PC-9 (cell line): ENCODE measurements at regions not wholly inside any gene's neighbourhood (a gene's known extent, or its start where the extent isn't known, plus 50 kb on each side); places are given as distances from the start of the nearest gene placed in this dataset.

Experiments
- BruUV-seq: library from RNA; stranded (reverse); fragments of 400-500 nt; replicated peaks from 2 replicates; lab custom pipeline; 2021; lab: Mats Ljungman, UMichigan
- CTCF ChIA-PET: fragments of 300-600 bp; sonication (Branson Sonifier 250); formaldehyde crosslinking; loops from one replicate; lab custom pipeline; 2022; ENCODE audit warnings: antibody characterized with exemption; lab: Charles Lee
- POLR2A ChIA-PET: fragments of 300-600 bp; sonication (Branson Sonifier 250); formaldehyde crosslinking; loops from one replicate; lab custom pipeline; 2022; ENCODE audit warnings: antibody characterized with exemption; ENCODE audit not compliant: unreplicated experiment; lab: Charles Lee
- DNase-seq, 2 experiments: peaks; one replicate each; pipeline versions ENCODE4 v3.0.0 to v3.0.0-alpha.2; 2015 to 2022; ENCODE audit warnings: mixed read lengths in 1 of 2
- H2AFZ ChIP-seq: fragments of 200-600 bp; sonication (generic); 2 replicates; pipeline ENCODE4 v1.8.1; 2017; ENCODE audit warnings: antibody characterized with exemption
- H3F3A ChIP-seq: fragments of 200-600 bp; sonication (generic); 2 replicates; pipeline ENCODE4 v1.8.1; 2017; ENCODE audit warnings: antibody characterized with exemption, mild to moderate bottlenecking, low read depth; ENCODE audit not compliant: insufficient read depth
- H3K27ac ChIP-seq: fragments of 200-600 bp; sonication (generic); 2 replicates; pipeline ENCODE4 v1.6.1; 2016; ENCODE audit warnings: mixed run types
- H3K27me3 ChIP-seq: fragments of 200-600 bp; sonication (generic); 2 replicates; pipeline ENCODE4 v1.6.1; 2016; ENCODE audit warnings: low read depth, mixed run types; ENCODE audit not compliant: insufficient read depth
- H3K36me3 ChIP-seq: fragments of 200-600 bp; sonication (generic); 2 replicates; pipeline ENCODE4 v1.6.1; 2016; ENCODE audit warnings: low read depth, mixed run types
- H3K4me1 ChIP-seq: fragments of 200-600 bp; sonication (generic); replicated peaks from 2 replicates; pipeline ENCODE4 v1.6.1; 2016; ENCODE audit warnings: mixed run types; ENCODE audit not compliant: insufficient read depth
- H3K4me2 ChIP-seq: fragments of 200-600 bp; sonication (generic); 2 replicates; pipeline ENCODE4 v1.6.1; 2017; ENCODE audit warnings: mixed run types
- H3K4me3 ChIP-seq: fragments of 200-600 bp; sonication (generic); 2 replicates; pipeline ENCODE4 v1.6.1; 2016; ENCODE audit warnings: mixed run types
- H3K79me2 ChIP-seq: fragments of 200-600 bp; sonication (generic); 2 replicates; pipeline ENCODE4 v1.6.1; 2017; ENCODE audit warnings: low read depth, mixed run types
- H3K9me2 ChIP-seq: fragments of 200-600 bp; sonication (generic); 2 replicates; pipeline ENCODE4 v1.8.1; 2017; ENCODE audit warnings: mild to moderate bottlenecking; ENCODE audit not compliant: insufficient read depth
- H3K9me3 ChIP-seq: fragments of 200-600 bp; sonication (generic); 2 replicates; pipeline ENCODE4 v1.8.1; 2016; ENCODE audit warnings: low read depth; ENCODE audit not compliant: insufficient read depth
- H4K20me1 ChIP-seq: fragments of 200-600 bp; sonication (generic); 2 replicates; pipeline ENCODE4 v1.8.1; 2017; ENCODE audit not compliant: insufficient read depth
- EZH2 ChIP-seq: fragments of 200-600 bp; sonication (generic); IDR thresholded peaks from 2 replicates; pipeline ENCODE4 v1.8.0; 2017; ENCODE audit warnings: antibody characterized with exemption, low read depth
- intact Hi-C: fragments of 100-400 bp; cut with micrococcal nuclease; formaldehyde crosslinking; loops from one replicate; pipeline ENCODE4 v1.10.0; 2022; ENCODE audit not compliant: unreplicated experiment
- TF ChIP-seq, protein P1 (sequence below): fragments of 200-600 bp; sonication (generic); conservative IDR thresholded peaks from 2 replicates; pipeline ENCODE4 v1.6.1; 2017; ENCODE audit warnings: mixed run types, antibody characterized with exemption, mild to moderate bottlenecking, moderate library complexity

DNA sequence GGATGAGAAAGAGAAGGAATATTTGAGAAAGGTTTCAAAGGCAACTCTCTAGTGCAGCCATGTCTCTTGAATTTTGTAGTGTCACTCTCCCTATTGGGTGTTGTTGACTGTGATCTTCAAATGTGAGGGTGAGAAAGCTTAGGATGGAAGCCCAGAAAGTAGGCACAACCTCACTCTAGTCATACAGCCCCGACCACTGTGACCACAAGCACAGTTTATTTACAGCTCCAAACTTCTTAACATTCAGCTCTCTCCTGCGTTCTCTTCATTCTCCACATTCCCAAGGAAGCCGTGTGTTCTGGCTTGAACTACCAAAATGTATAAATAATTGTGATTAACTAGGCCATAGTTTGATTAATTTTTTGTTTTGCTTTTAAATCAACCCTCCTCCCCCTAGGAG is 542.9 kb downstream of the LRRC70 start:
- POLR2A ChIA-PET, result no interaction called here
- no peaks in the 10 kb centered on the region for H3K36me3 ChIP-seq
- no TSS peak for BruUV-seq
- H3K9me2 ChIP-seq, result no peaks in the 10 kb centered on the region
- no peak overlapping the region for H2AFZ ChIP-seq
- TF ChIP-seq, protein P1, sequence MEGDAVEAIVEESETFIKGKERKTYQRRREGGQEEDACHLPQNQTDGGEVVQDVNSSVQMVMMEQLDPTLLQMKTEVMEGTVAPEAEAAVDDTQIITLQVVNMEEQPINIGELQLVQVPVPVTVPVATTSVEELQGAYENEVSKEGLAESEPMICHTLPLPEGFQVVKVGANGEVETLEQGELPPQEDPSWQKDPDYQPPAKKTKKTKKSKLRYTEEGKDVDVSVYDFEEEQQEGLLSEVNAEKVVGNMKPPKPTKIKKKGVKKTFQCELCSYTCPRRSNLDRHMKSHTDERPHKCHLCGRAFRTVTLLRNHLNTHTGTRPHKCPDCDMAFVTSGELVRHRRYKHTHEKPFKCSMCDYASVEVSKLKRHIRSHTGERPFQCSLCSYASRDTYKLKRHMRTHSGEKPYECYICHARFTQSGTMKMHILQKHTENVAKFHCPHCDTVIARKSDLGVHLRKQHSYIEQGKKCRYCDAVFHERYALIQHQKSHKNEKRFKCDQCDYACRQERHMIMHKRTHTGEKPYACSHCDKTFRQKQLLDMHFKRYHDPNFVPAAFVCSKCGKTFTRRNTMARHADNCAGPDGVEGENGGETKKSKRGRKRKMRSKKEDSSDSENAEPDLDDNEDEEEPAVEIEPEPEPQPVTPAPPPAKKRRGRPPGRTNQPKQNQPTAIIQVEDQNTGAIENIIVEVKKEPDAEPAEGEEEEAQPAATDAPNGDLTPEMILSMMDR, result no peak
- TF ChIP-seq EZH2, result no peak
- H3K4me2 ChIP-seq, result no peak overlapping the region
- no peaks in the 10 kb centered on the region for H3K27me3 ChIP-seq
- no peaks in the 10 kb centered on the region for H3F3A ChIP-seq
- H3K4me1 ChIP-seq, result no peaks in the 10 kb centered on the region
- no peak overlapping the region for H3K27ac ChIP-seq
- intact Hi-C loops, result no loop called here
- DNase-seq, result no peak
- CTCF ChIA-PET, result no interaction called here
- H4K20me1 ChIP-seq, result no peaks in the 10 kb centered on the region
- no peaks in the 10 kb centered on the region for H3K9me3 ChIP-seq
- no peaks in the 10 kb centered on the region for H3K79me2 ChIP-seq
- no peak overlapping the region for H3K4me3 ChIP-seq

- Histone ChIP-seq H3K36me3 (no peaks in the 10 kb centered on the region), H3K9me3 (no peaks in the 10 kb centered on the region), H3K9me2 (no peaks in the 10 kb centered on the region), H3K27ac (no peak overlapping the region), H3K27me3 (no peaks in the 10 kb centered on the region), H3K4me2 (no peak overlapping the region), H3F3A (no peaks in the 10 kb centered on the region), H3K4me1 (no peaks in the 10 kb centered on the region), H3K79me2 (no peaks in the 10 kb centered on the region), H2AFZ (no peak overlapping the region), H4K20me1 (no peaks in the 10 kb centered on the region), H3K4me3 (no peak overlapping the region)
- TF ChIP-seq EZH2, result no peak
- TF ChIP-seq, protein P1, result no peak
- DNase-seq, result no peak
- ChIA-PET POLR2A (no interaction called here), CTCF (no interaction called here)
- no TSS peak for BruUV-seq
- intact Hi-C loops, result no loop called here
Measured at GRCh38 chr5:63118221-63118620, 539.6 kb downstream of the LRRC70 start.

- DNase-seq, result no peak
- Histone ChIP-seq H3K4me2 (no peak overlapping the region), H3K4me3 (no peak overlapping the region), H3K27me3 (peaks cover 5% of the 10 kb centered on the region; the same call in 1 of the 2 replicates), H4K20me1 (no peaks in the 10 kb centered on the region), H3F3A (no peaks in the 10 kb centered on the region), H2AFZ (no peak overlapping the region), H3K27ac (no peak overlapping the region), H3K36me3 (no peaks in the 10 kb centered on the region), H3K4me1 (no peaks in the 10 kb centered on the region), H3K9me3 (no peaks in the 10 kb centered on the region), H3K79me2 (no peaks in the 10 kb centered on the region), H3K9me2 (no peaks in the 10 kb centered on the region)
- TF ChIP-seq, protein P1, result no peak
- TF ChIP-seq EZH2, result no peak
- no TSS peak for BruUV-seq
- ChIA-PET CTCF (no interaction called here), POLR2A (no interaction called here)
- intact Hi-C loops, result no loop called here
Measured at GRCh38 chr5:63111891-63112290, 533.3 kb downstream of the LRRC70 start.
